ENCODE measurements at regions not wholly inside any gene's neighbourhood (a gene's known extent, or its start where the extent isn't known, plus 50 kb on each side); places are given as distances from the start of the nearest gene placed in this dataset.

- no peak for TF ChIP-seq CTCF (IDR thresholded peaks at IDR 0.05)
Measured at GRCh38 chr7:153581419-153581818, 470.8 kb upstream of the DPP6 start.

GRCh38 chr7:153584132-153584531 lies 468.1 kb upstream of the DPP6 start:
- no peak for TF ChIP-seq CTCF (IDR thresholded peaks at IDR 0.05)
- Histone ChIP-seq H3K36me3 (no peaks in the 10 kb centered on the region), H3K27ac (no peak overlapping the region), H3K27me3 (no peaks in the 10 kb centered on the region), H3K4me1 (no peaks in the 10 kb centered on the region), H3K9me3 (no peaks in the 10 kb centered on the region), H3K4me3 (no peak overlapping the region)
- intact Hi-C loops (cut with DNase I) = no loop called here
- DNase-seq = no peak
- no peak for FAIRE-seq
- WGBS, 2 donors = 62 to 70% methylated on average over 3 of the region's 3 CpGs
- no peak for ATAC-seq

More at GRCh38 chr7:153581419-153581818, 470.8 kb upstream of the DPP6 start:
- ATAC-seq (no peak), DNase-seq (no peak), FAIRE-seq (no peak)
- Histone ChIP-seq H3K4me1 (no peaks in the 10 kb centered on the region), H3K9me3 (no peaks in the 10 kb centered on the region), H3K27me3 (no peaks in the 10 kb centered on the region), H3K4me3 (no peak overlapping the region), H3K27ac (no peak overlapping the region), H3K36me3 (no peaks in the 10 kb centered on the region)
- WGBS, 2 donors = 21 to 45% methylated on average over 3 of the region's 3 CpGs
- intact Hi-C loops (cut with DNase I) = no loop called here

GRCh38 chr7:153588586-153588985 lies 463.6 kb upstream of the DPP6 start:
- DNase-seq (no peak), FAIRE-seq (no peak), ATAC-seq (no peak)
- intact Hi-C loops (cut with DNase I) = no loop called here
- Histone ChIP-seq H3K4me1 (no peaks in the 10 kb centered on the region), H3K27ac (no peak overlapping the region), H3K36me3 (no peaks in the 10 kb centered on the region), H3K9me3 (no peaks in the 10 kb centered on the region), H3K27me3 (no peaks in the 10 kb centered on the region), H3K4me3 (no peak overlapping the region)
- 59 to 67% methylated on average over 5 of the region's 5 CpGs for WGBS, 2 donors
- TF ChIP-seq CTCF (IDR thresholded peaks at IDR 0.05) = no peak

- Histone ChIP-seq H3K27ac (no peak overlapping the region), H3K27me3 (no peaks in the 10 kb centered on the region), H3K9me3 (no peaks in the 10 kb centered on the region), H3K36me3 (no peaks in the 10 kb centered on the region), H3K4me3 (no peak overlapping the region), H3K4me1 (no peaks in the 10 kb centered on the region)
- FAIRE-seq (no peak), DNase-seq (no peak), ATAC-seq (no peak)
- WGBS, 2 donors = 60 to 67% methylated on average over 16 of the region's 16 CpGs
- intact Hi-C loops (cut with DNase I) = no loop called here
- TF ChIP-seq CTCF (IDR thresholded peaks at IDR 0.05) = no peak
Measured at GRCh38 chr7:153590136-153590535, 462.1 kb upstream of the DPP6 start.

- intact Hi-C loops (cut with DNase I) = no loop called here
- H3K4me1 ChIP-seq = no peaks in the 10 kb centered on the region
- H3K27ac ChIP-seq = no peak overlapping the region
- no peak for TF ChIP-seq CTCF (IDR thresholded peaks at IDR 0.05)
- DNase-seq (no peak), ATAC-seq (no peak), FAIRE-seq (no peak)
- 67 to 78% methylated on average over 11 of the region's 11 CpGs for WGBS, 2 donors
- no peak overlapping the region for H3K4me3 ChIP-seq
- H3K9me3 ChIP-seq = no peaks in the 10 kb centered on the region
- no peaks in the 10 kb centered on the region for H3K36me3 ChIP-seq
- H3K27me3 ChIP-seq = no peaks in the 10 kb centered on the region
Measured at GRCh38 chr7:153590571-153590970, 461.6 kb upstream of the DPP6 start.

Data from pancreas (tissue), 10 donors.